ENCODE measurements at regions not wholly inside any gene's neighbourhood (a gene's known extent, or its start where the extent isn't known, plus 50 kb on each side); places are given as distances from the start of the nearest gene placed in this dataset.
"Not testable (repeated sequence)": the region's sequence is repeated elsewhere in the genome, so short reads cannot be mapped to it uniquely, and the experiment has no call there.

GRCh38 chr5:84729326-84729725, 344.6 kb upstream of the EDIL3 start:
- Mint-ChIP-seq H3K4me3 (no peak overlapping the region), H3K9me3 (no peaks in the 10 kb centered on the region), H3K4me1 (ENCODE audit: low read depth) (no peaks in the 10 kb centered on the region), H3K27me3 (ENCODE audit: low read depth) (no peaks in the 10 kb centered on the region), H3K27ac (no peak overlapping the region), H3K36me3 (ENCODE audit: low read depth) (no peaks in the 10 kb centered on the region)

GRCh38 chr5:84727708-84728107, 343.0 kb upstream of the EDIL3 start:
- Mint-ChIP-seq H3K27ac (no peak overlapping the region), H3K27me3 (ENCODE audit: low read depth) (no peaks in the 10 kb centered on the region), H3K4me3 (no peak overlapping the region), H3K36me3 (ENCODE audit: low read depth) (no peaks in the 10 kb centered on the region), H3K4me1 (ENCODE audit: low read depth) (no peaks in the 10 kb centered on the region), H3K9me3 (no peaks in the 10 kb centered on the region)

- Mint-ChIP-seq H3K4me1 (ENCODE audit: low read depth) (no peaks in the 10 kb centered on the region), H3K27me3 (ENCODE audit: low read depth) (no peaks in the 10 kb centered on the region), H3K27ac (no peak overlapping the region), H3K4me3 (no peak overlapping the region), H3K9me3 (no peaks in the 10 kb centered on the region), H3K36me3 (ENCODE audit: low read depth) (no peaks in the 10 kb centered on the region)
Measured at GRCh38 chr5:84725946-84726570, 341.4 kb upstream of the EDIL3 start.

- Mint-ChIP-seq H3K4me3 (no peak overlapping the region), H3K9me3 (peaks cover 4% of the 10 kb centered on the region), H3K36me3 (ENCODE audit: low read depth) (no peaks in the 10 kb centered on the region), H3K4me1 (ENCODE audit: low read depth) (no peaks in the 10 kb centered on the region), H3K27me3 (ENCODE audit: low read depth) (no peaks in the 10 kb centered on the region), H3K27ac (no peak overlapping the region)
Measured at GRCh38 chr5:84724683-84725082, 340.0 kb upstream of the EDIL3 start.

GRCh38 chr5:84724181-84724580, 339.5 kb upstream of the EDIL3 start:
- H3K27ac Mint-ChIP-seq = no peak overlapping the region
- H3K27me3 Mint-ChIP-seq (ENCODE audit: low read depth) = no peaks in the 10 kb centered on the region
- H3K36me3 Mint-ChIP-seq (ENCODE audit: low read depth) = no peaks in the 10 kb centered on the region
- peaks cover 4% of the 10 kb centered on the region for H3K9me3 Mint-ChIP-seq
- H3K4me1 Mint-ChIP-seq (ENCODE audit: low read depth) = no peaks in the 10 kb centered on the region
- H3K4me3 Mint-ChIP-seq = no peak overlapping the region

- no peaks in the 10 kb centered on the region for H3K4me1 Mint-ChIP-seq (ENCODE audit: low read depth)
- no peaks in the 10 kb centered on the region for H3K27me3 Mint-ChIP-seq (ENCODE audit: low read depth)
- H3K36me3 Mint-ChIP-seq (ENCODE audit: low read depth) = no peaks in the 10 kb centered on the region
- H3K9me3 Mint-ChIP-seq = peaks cover 9% of the 10 kb centered on the region
- no peak overlapping the region for H3K4me3 Mint-ChIP-seq
- no peak overlapping the region for H3K27ac Mint-ChIP-seq
Measured at GRCh38 chr5:84718377-84718776, 333.7 kb upstream of the EDIL3 start.

- H3K4me3 Mint-ChIP-seq = no peak overlapping the region
- no peaks in the 10 kb centered on the region for H3K4me1 Mint-ChIP-seq (ENCODE audit: low read depth)
- no peak overlapping the region for H3K27ac Mint-ChIP-seq
- H3K36me3 Mint-ChIP-seq (ENCODE audit: low read depth) = no peaks in the 10 kb centered on the region
- H3K27me3 Mint-ChIP-seq (ENCODE audit: low read depth) = no peaks in the 10 kb centered on the region
- H3K9me3 Mint-ChIP-seq = peaks cover 9% of the 10 kb centered on the region
Measured at GRCh38 chr5:84715686-84716085, 331.0 kb upstream of the EDIL3 start.

GRCh38 chr5:84715091-84715490, 330.4 kb upstream of the EDIL3 start:
- no peak overlapping the region for H3K4me3 Mint-ChIP-seq
- H3K27ac Mint-ChIP-seq = no peak overlapping the region
- H3K9me3 Mint-ChIP-seq = peaks cover 8% of the 10 kb centered on the region
- no peaks in the 10 kb centered on the region for H3K27me3 Mint-ChIP-seq (ENCODE audit: low read depth)
- H3K36me3 Mint-ChIP-seq (ENCODE audit: low read depth) = no peaks in the 10 kb centered on the region
- no peaks in the 10 kb centered on the region for H3K4me1 Mint-ChIP-seq (ENCODE audit: low read depth)

- Mint-ChIP-seq H3K27ac (no peak overlapping the region), H3K4me1 (ENCODE audit: low read depth) (no peaks in the 10 kb centered on the region), H3K27me3 (ENCODE audit: low read depth) (no peaks in the 10 kb centered on the region), H3K4me3 (no peak overlapping the region), H3K9me3 (peaks cover 9% of the 10 kb centered on the region), H3K36me3 (ENCODE audit: low read depth) (no peaks in the 10 kb centered on the region)
Measured at GRCh38 chr5:84709075-84709474, 324.4 kb upstream of the EDIL3 start.

GRCh38 chr5:84706678-84707641, 322.3 kb upstream of the EDIL3 start:
- no peaks in the 10 kb centered on the region for H3K4me1 Mint-ChIP-seq (ENCODE audit: low read depth)
- no peaks in the 10 kb centered on the region for H3K27me3 Mint-ChIP-seq (ENCODE audit: low read depth)
- H3K9me3 Mint-ChIP-seq = peaks cover 11% of the 10 kb centered on the region
- H3K4me3 Mint-ChIP-seq = no peak overlapping the region
- no peaks in the 10 kb centered on the region for H3K36me3 Mint-ChIP-seq (ENCODE audit: low read depth)
- H3K27ac Mint-ChIP-seq = no peak overlapping the region

- not testable (repeated sequence) for H3K27me3 Mint-ChIP-seq (ENCODE audit: low read depth); H3K27ac Mint-ChIP-seq; H3K36me3 Mint-ChIP-seq (ENCODE audit: low read depth); H3K4me3 Mint-ChIP-seq; H3K9me3 Mint-ChIP-seq; H3K4me1 Mint-ChIP-seq (ENCODE audit: low read depth)
Measured at GRCh38 chr5:84700545-84700944, 315.9 kb upstream of the EDIL3 start.

GRCh38 chr5:84696651-84697050, 312.0 kb upstream of the EDIL3 start:
- H3K4me1 Mint-ChIP-seq (ENCODE audit: low read depth) = no peaks in the 10 kb centered on the region
- H3K27ac Mint-ChIP-seq = no peak overlapping the region
- no peak overlapping the region for H3K4me3 Mint-ChIP-seq
- no peaks in the 10 kb centered on the region for H3K9me3 Mint-ChIP-seq
- no peaks in the 10 kb centered on the region for H3K36me3 Mint-ChIP-seq (ENCODE audit: low read depth)
- no peaks in the 10 kb centered on the region for H3K27me3 Mint-ChIP-seq (ENCODE audit: low read depth)

GRCh38 chr5:84695330-84695729, 310.6 kb upstream of the EDIL3 start:
- H3K27me3 Mint-ChIP-seq (ENCODE audit: low read depth) = no peaks in the 10 kb centered on the region
- no peaks in the 10 kb centered on the region for H3K4me1 Mint-ChIP-seq (ENCODE audit: low read depth)
- no peak overlapping the region for H3K4me3 Mint-ChIP-seq
- no peaks in the 10 kb centered on the region for H3K36me3 Mint-ChIP-seq (ENCODE audit: low read depth)
- H3K9me3 Mint-ChIP-seq = no peaks in the 10 kb centered on the region
- no peak overlapping the region for H3K27ac Mint-ChIP-seq

GRCh38 chr5:84693256-84693655, 308.6 kb upstream of the EDIL3 start:
- Mint-ChIP-seq H3K9me3 (no peaks in the 10 kb centered on the region), H3K4me3 (no peak overlapping the region), H3K4me1 (ENCODE audit: low read depth) (no peaks in the 10 kb centered on the region), H3K27ac (no peak overlapping the region), H3K27me3 (ENCODE audit: low read depth) (no peaks in the 10 kb centered on the region), H3K36me3 (ENCODE audit: low read depth) (no peaks in the 10 kb centered on the region)

- Mint-ChIP-seq H3K9me3 (no peaks in the 10 kb centered on the region), H3K36me3 (ENCODE audit: low read depth) (no peaks in the 10 kb centered on the region), H3K27me3 (ENCODE audit: low read depth) (no peaks in the 10 kb centered on the region), H3K27ac (no peak overlapping the region), H3K4me3 (no peak overlapping the region), H3K4me1 (ENCODE audit: low read depth) (no peaks in the 10 kb centered on the region)
Measured at GRCh38 chr5:84688566-84688965, 303.9 kb upstream of the EDIL3 start.

All from T-helper 1 cell treated with Interleukin-12 subunit alpha and Interleukin-12 subunit beta and Interleukin-4 antibody, amounts not matched to agents 30 μg/mL and 1 μg/mL, for 36 hours (primary cell).